MM.1S (cell line): ENCODE measurements at regions not wholly inside any gene's neighbourhood (a gene's known extent, or its start where the extent isn't known, plus 50 kb on each side); places are given as distances from the start of the nearest gene placed in this dataset.

Source experiments
- EZH2phosphoT487 ChIP-seq: fragments of 300-600 bp; sonication (generic); IDR thresholded peaks from 2 replicates; pipeline ENCODE4 v1.6.1; 2018; ENCODE audit warnings: antibody characterized with exemption, low read length
- TF ChIP-seq, protein P1 (sequence below): fragments of 300-600 bp; sonication (generic); IDR thresholded peaks from 2 replicates; pipeline ENCODE4 v1.5.1; 2016; ENCODE audit warnings: antibody characterized with exemption, low read length, mixed read lengths

DNA sequence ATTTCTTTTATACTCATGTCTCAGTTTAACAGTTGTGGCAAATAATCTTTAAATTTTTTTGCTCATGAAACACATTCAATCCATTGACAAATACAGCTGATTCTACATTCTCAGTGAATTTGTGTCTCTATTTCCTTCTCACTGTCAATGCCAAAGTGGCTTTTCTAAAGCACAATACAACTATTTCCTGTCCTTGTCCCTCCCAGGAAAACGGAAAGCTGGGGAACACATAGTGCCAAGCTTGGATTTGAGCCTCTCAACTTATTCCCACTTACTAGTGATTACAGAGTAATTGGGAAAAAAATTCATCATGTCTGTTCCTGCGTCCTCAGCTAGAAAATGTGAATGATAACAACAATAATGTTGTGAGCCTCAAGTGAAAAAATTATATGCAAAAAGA is 899.7 kb upstream of the CDH2 start:
- TF ChIP-seq, protein P1, sequence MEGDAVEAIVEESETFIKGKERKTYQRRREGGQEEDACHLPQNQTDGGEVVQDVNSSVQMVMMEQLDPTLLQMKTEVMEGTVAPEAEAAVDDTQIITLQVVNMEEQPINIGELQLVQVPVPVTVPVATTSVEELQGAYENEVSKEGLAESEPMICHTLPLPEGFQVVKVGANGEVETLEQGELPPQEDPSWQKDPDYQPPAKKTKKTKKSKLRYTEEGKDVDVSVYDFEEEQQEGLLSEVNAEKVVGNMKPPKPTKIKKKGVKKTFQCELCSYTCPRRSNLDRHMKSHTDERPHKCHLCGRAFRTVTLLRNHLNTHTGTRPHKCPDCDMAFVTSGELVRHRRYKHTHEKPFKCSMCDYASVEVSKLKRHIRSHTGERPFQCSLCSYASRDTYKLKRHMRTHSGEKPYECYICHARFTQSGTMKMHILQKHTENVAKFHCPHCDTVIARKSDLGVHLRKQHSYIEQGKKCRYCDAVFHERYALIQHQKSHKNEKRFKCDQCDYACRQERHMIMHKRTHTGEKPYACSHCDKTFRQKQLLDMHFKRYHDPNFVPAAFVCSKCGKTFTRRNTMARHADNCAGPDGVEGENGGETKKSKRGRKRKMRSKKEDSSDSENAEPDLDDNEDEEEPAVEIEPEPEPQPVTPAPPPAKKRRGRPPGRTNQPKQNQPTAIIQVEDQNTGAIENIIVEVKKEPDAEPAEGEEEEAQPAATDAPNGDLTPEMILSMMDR, result no peak
- TF ChIP-seq EZH2phosphoT487, result no peak
